CD4-positive, alpha-beta T cell (primary cell): ENCODE measurements at regions not wholly inside any gene's neighbourhood (a gene's known extent, or its start where the extent isn't known, plus 50 kb on each side); places are given as distances from the start of the nearest gene placed in this dataset.

ENCODE experiments used
- ATAC-seq: fragments of 200-7000 bp; cut with Tn5 transposase; one replicate; pipeline ENCODE4 v1.10.0; 2022; ENCODE audit warnings: mild to moderate bottlenecking; ENCODE audit not compliant: poor library complexity
- CTCF ChIA-PET: fragments of 350-600 bp; sonication (Branson Sonifier 250); formaldehyde crosslinking; loops from one replicate; lab custom pipeline; 2021; ENCODE audit warnings: antibody characterized with exemption, inconsistent platforms; lab: Charles Lee
- POLR2A ChIA-PET: fragments of 350-600 bp; sonication (Branson Sonifier 250); formaldehyde crosslinking; loops from one replicate; lab custom pipeline; 2021; ENCODE audit warnings: antibody characterized with exemption, inconsistent platforms; lab: Charles Lee
- DNase-seq, 14 experiments: peaks; one replicate each; pipeline ENCODE4 v3.0.0-alpha.2; 2013 to 2020; ENCODE audit warnings: mixed read lengths in 2 of 14
- H3K27ac ChIP-seq, 2 donors: one replicate each; pipeline versions ENCODE4 v1.5.1 to v1.7.0; 2013; ENCODE audit warnings: low read length in 2 of 2, low read depth in 1 of 2, mild to moderate bottlenecking in 1 of 2
- H3K27me3 ChIP-seq, 2 experiments: 1 replicate in 1 of 2; 2 replicates in 1 of 2; pipeline versions ENCODE4 v1.6.1 to v1.7.0; 2013; ENCODE audit warnings: low read length in 2 of 2, control low read depth in 1 of 2, mild to moderate bottlenecking in 1 of 2, moderate library complexity in 1 of 2; ENCODE audit not compliant: insufficient read depth in 2 of 2, control insufficient read depth in 1 of 2
- H3K36me3 ChIP-seq: one replicate; pipeline ENCODE4 v1.6.1; 2013; ENCODE audit warnings: low read length, control low read depth; ENCODE audit not compliant: insufficient read depth
- H3K4me1 ChIP-seq: one replicate; pipeline ENCODE4 v1.6.1; 2013; ENCODE audit warnings: low read length, control low read depth; ENCODE audit not compliant: insufficient read depth
- H3K4me3 ChIP-seq: one replicate; pipeline ENCODE4 v1.5.1; 2013; ENCODE audit warnings: mild to moderate bottlenecking, low read length, moderate library complexity
- H3K9me3 ChIP-seq, 2 experiments: 1 replicate in 1 of 2; 2 replicates in 1 of 2; pipeline versions ENCODE4 v1.6.1 to v1.7.0; 2013; ENCODE audit warnings: low read length in 2 of 2, mild to moderate bottlenecking in 2 of 2, control low read depth in 1 of 2, moderate library complexity in 1 of 2; ENCODE audit not compliant: control insufficient read depth in 1 of 2, insufficient read depth in 1 of 2
- H3K27ac Mint-ChIP-seq: one replicate; pipeline ENCODE4 v1.8.0; 2020; ENCODE audit warnings: mixed read lengths
- H3K27me3 Mint-ChIP-seq: one replicate; pipeline ENCODE4 v1.8.0; 2021; ENCODE audit warnings: mixed read lengths
- H3K36me3 Mint-ChIP-seq: one replicate; pipeline ENCODE4 v1.8.0; 2021; ENCODE audit warnings: low read depth, mixed read lengths
- H3K4me1 Mint-ChIP-seq: one replicate; pipeline ENCODE4 v1.8.0; 2021; ENCODE audit warnings: low read depth, mixed read lengths
- H3K4me3 Mint-ChIP-seq: one replicate; pipeline ENCODE4 v1.8.0; 2020; ENCODE audit warnings: mild to moderate bottlenecking, mixed read lengths
- H3K9me3 Mint-ChIP-seq: one replicate; pipeline ENCODE4 v1.8.0; 2020; ENCODE audit warnings: mixed read lengths
- intact Hi-C, 2 experiments: fragments of 100-400 bp; cut with DNase I in 1 of 2; cut with micrococcal nuclease in 1 of 2; formaldehyde crosslinking; loops; one replicate each; pipeline versions ENCODE4 v1.15.1 to v1.9.0; 2023 to 2025; cut with DNase I, micrococcal nuclease
- TF ChIP-seq, protein P1 (sequence below): fragments of 200-600 bp; IDR thresholded peaks from one replicate; pipeline ENCODE4 v1.8.0; 2022; ENCODE audit warnings: antibody characterized with exemption, mild to moderate bottlenecking

DNA sequence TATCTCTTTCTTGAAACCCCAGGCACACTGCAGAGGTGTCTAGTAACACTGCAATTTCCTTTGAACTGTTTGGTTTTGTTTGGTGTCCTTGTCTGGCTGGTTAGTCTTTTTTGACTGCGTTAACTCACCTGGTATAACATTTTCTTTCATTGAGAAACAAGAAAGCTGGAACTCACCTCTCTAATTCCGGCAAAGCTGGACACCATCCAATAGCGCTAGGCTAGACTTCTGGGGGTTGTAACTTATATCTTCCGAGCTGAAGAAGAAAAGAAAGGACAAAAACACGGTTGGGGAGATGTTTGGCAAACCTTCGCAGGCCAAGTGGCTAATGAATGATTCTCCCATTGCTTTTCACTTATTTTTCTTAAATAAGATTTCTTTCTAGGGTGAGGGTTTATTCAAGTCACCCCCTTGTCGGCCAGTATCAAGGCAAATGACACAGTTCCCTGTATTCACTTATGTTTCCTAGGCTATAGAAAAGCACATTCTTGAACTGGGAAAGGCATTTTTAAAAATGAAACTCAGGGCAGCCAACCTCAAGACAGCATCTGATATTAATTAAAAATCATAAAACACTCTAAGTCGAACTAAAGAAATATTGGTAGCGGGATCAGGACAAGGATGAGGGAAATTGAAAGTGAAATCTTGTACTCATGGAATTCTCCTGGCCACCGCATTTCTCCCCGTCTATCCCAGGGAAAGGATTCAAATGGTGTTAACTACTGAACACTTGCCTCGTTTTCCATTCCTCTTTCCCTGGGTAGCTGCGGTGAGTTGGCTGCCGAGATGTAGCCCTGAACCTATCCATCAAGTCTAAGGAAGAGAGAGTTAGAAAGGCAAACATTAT, 95.9 kb upstream of the ZFHX3 start:
- H3K27ac ChIP-seq: no peak overlapping the region
- Mint-ChIP-seq H3K4me1 (no peaks in the 10 kb centered on the region), H3K36me3 (no peaks in the 10 kb centered on the region), H3K4me3 (no peak overlapping the region), H3K9me3 (no peaks in the 10 kb centered on the region), H3K27ac (no peak overlapping the region), H3K27me3 (no peaks in the 10 kb centered on the region)
- DNase-seq (no peak), ATAC-seq (no peak)
- H3K9me3 ChIP-seq: peaks cover 0 to 13% of the 10 kb centered on the region in 2 experiments
- H3K4me3 ChIP-seq: no peak overlapping the region
- H3K27me3 ChIP-seq: no peaks in the 10 kb centered on the region
- CTCF ChIA-PET: no interaction called here
- intact Hi-C loops: no loop called here
- POLR2A ChIA-PET: no interaction called here
- TF ChIP-seq, protein P1, sequence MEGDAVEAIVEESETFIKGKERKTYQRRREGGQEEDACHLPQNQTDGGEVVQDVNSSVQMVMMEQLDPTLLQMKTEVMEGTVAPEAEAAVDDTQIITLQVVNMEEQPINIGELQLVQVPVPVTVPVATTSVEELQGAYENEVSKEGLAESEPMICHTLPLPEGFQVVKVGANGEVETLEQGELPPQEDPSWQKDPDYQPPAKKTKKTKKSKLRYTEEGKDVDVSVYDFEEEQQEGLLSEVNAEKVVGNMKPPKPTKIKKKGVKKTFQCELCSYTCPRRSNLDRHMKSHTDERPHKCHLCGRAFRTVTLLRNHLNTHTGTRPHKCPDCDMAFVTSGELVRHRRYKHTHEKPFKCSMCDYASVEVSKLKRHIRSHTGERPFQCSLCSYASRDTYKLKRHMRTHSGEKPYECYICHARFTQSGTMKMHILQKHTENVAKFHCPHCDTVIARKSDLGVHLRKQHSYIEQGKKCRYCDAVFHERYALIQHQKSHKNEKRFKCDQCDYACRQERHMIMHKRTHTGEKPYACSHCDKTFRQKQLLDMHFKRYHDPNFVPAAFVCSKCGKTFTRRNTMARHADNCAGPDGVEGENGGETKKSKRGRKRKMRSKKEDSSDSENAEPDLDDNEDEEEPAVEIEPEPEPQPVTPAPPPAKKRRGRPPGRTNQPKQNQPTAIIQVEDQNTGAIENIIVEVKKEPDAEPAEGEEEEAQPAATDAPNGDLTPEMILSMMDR: no peak
- no peaks in the 10 kb centered on the region for H3K36me3 ChIP-seq
- no peaks in the 10 kb centered on the region for H3K4me1 ChIP-seq

DNA sequence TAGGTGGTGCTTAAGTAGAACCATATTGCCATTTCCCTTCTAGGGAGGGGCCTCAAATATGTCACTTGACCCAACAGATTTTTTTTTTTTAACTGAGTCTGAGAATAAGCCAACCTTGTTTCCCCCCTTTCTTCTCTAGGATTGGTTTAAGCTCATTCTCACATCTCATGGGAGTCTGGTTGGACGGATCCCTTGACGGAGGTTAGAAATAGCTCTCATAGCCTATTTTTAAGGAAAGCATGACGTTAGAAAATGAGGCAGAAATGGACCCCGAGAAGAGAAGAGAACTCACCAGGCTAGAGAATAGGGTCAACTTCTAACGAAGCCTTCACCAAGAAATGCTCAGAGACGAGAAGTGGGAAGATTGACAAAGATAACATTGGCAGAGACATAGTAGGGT, 95.1 kb upstream of the ZFHX3 start:
- Mint-ChIP-seq H3K27me3 (no peaks in the 10 kb centered on the region), H3K36me3 (no peaks in the 10 kb centered on the region), H3K4me1 (no peaks in the 10 kb centered on the region), H3K9me3 (no peaks in the 10 kb centered on the region), H3K27ac (no peak overlapping the region), H3K4me3 (no peak overlapping the region)
- TF ChIP-seq, protein P1: no peak
- Histone ChIP-seq H3K9me3 (peaks cover 0 to 9% of the 10 kb centered on the region in 2 experiments), H3K4me3 (no peak overlapping the region), H3K36me3 (no peaks in the 10 kb centered on the region), H3K27me3 (no peaks in the 10 kb centered on the region), H3K27ac (no peak overlapping the region), H3K4me1 (no peaks in the 10 kb centered on the region)
- intact Hi-C loops: no loop called here
- DNase-seq (no peak), ATAC-seq (no peak)
- CTCF ChIA-PET: no interaction called here
- POLR2A ChIA-PET: no interaction called here

DNA sequence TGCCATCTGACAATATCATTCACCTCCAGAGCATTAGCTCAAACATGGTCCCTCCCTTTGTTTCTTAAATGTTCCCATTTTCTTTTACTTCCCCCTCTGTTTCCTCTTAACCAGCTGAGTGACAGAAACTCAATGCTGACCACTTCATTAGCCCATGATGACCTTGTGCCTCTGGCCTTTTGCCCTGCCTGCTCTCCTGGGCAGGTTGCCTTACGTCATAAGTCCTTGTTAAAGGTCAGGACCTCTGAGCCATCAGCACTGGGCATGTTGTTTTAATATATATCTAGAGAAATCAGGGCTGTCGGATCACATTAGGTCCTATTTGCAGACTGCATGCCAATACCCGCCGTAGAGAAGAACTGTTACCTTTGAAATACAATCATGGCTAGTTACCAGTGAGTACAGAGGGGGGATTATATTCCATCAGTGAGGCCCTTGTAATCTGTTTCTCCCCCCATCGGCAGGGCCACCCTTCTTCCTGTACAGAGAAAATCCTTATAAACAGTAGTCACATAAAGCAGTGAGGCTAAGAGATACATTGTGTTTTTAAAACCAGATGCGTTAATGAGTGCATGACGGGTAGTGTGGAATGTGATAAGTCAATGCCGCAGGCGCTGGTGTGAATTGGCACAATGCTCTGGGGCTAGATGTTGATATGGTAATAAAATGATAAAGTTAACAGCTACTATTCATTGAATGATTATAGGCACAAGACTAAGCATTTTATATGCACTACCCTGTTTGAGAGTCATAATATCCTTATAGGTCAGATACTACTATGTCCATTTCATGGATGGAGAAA, 94.3 kb upstream of the ZFHX3 start:
- Mint-ChIP-seq H3K4me3 (no peak overlapping the region), H3K9me3 (no peaks in the 10 kb centered on the region), H3K4me1 (no peaks in the 10 kb centered on the region), H3K36me3 (no peaks in the 10 kb centered on the region), H3K27ac (no peak overlapping the region), H3K27me3 (no peaks in the 10 kb centered on the region)
- peaks cover 0 to 9% of the 10 kb centered on the region in 2 experiments for H3K9me3 ChIP-seq
- no peaks in the 10 kb centered on the region for H3K4me1 ChIP-seq
- TF ChIP-seq, protein P1: no peak
- no peaks in the 10 kb centered on the region for H3K27me3 ChIP-seq
- DNase-seq (no peak), ATAC-seq (no peak)
- CTCF ChIA-PET: no interaction called here
- no peak overlapping the region for H3K27ac ChIP-seq
- no peak overlapping the region for H3K4me3 ChIP-seq
- no peaks in the 10 kb centered on the region for H3K36me3 ChIP-seq
- POLR2A ChIA-PET: no interaction called here
- intact Hi-C loops: no loop called here
